Cardiac fibroblast (primary cell): ENCODE measurements at regions not wholly inside any gene's neighbourhood (a gene's known extent, or its start where the extent isn't known, plus 50 kb on each side); places are given as distances from the start of the nearest gene placed in this dataset.

Source experiments
- DNase-seq, 2 donors: peaks; one replicate each; pipeline versions ENCODE4 v3.0.0 to v3.0.0-alpha.2; 2010; ENCODE audit warnings: low read depth in 2 of 2
- H3K4me3 ChIP-seq, 2 donors: replicated peaks in 1 of 2; 1 replicate in 1 of 2; 2 replicates in 1 of 2; pipeline ENCODE4 v1.5.1; 2011; ENCODE audit warnings: low read depth in 2 of 2, low read length in 2 of 2, mild to moderate bottlenecking in 2 of 2, moderate library complexity in 1 of 2
- CTCF ChIP-seq: IDR thresholded peaks from one replicate; pipeline ENCODE4 v1.5.1; 2011; ENCODE audit warnings: low read depth, mild to moderate bottlenecking, low read length, inconsistent platforms

- H3K4me3 ChIP-seq, result no peak overlapping the region
- DNase-seq, result no peak
- TF ChIP-seq CTCF, result no peak
These were observed 1513.4 kb upstream of the AGA start for GRCh38 chr4:178955614-178956013.

GRCh38 chr4:178958725-178959440 is 1516.6 kb upstream of the AGA start:
- no peak overlapping the region for H3K4me3 ChIP-seq
- no peak for DNase-seq
- no peak for TF ChIP-seq CTCF

- TF ChIP-seq CTCF, result no peak
- DNase-seq, result no peak
- H3K4me3 ChIP-seq, result no peak overlapping the region
These were observed 1521.3 kb upstream of the AGA start for GRCh38 chr4:178963446-178964045.

GRCh38 chr4:178966644-178967043 is 1524.4 kb upstream of the AGA start:
- DNase-seq, result no peak
- no peak overlapping the region for H3K4me3 ChIP-seq
- TF ChIP-seq CTCF, result no peak

DNA sequence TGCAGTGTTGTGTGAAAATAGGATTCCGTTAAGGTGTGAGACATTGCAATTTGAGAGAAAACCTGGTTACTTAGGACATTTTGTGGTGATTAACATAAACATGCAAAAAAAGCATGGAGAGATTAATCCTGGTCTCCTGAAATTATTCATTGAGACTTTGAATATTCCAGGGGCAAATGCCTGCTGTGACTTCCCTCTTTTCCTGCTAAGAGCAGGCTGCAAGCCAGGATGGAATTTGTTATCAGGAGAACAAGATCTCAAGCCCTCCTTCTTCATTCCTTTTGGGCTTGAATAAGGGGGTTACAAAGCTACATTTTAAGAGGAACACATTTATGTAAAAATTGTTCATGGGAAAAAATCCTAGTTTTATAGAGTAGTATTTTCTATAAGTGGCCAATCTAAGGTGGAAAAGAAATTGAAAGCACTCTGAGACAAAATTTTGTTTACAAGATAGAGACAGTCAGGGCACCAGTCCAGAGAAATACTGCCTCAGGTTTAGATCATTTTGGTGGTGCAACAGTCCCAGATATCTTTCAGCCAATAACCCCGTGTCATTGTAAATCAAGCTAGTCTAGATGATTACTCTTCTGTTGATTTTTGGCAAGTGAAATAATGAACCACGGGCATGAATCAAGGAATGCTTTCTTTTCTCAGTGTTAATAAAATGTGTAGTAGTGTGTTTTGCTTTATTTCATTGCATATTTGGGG is 1528.3 kb upstream of the AGA start:
- DNase-seq, result no peak
- TF ChIP-seq CTCF, result no peak
- H3K4me3 ChIP-seq, result no peak overlapping the region

DNA sequence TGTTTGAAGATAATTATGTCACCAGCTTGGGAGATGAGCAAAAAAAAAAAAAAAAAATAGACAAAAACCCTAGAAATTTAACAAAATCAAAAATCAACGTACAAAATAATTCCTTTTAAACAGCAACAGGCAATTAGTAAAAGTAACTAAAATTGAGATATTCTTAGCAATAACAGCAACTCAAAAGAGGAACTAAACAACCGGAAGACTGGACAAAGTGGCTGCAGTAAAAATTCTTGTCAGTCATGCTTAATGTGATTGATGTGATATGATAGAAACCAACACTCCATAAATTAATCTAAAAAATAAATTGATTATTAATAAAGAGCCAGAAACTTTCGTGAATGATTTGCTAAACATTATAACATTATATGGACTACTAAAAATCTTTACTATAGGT is 1534.6 kb upstream of the AGA start:
- no peak for DNase-seq
- no peak for TF ChIP-seq CTCF

More for the DNA sequence above, 1534.6 kb upstream of the AGA start:
- H3K4me3 ChIP-seq, result no peak overlapping the region
